ENCODE measurements at regions not wholly inside any gene's neighbourhood (a gene's known extent, or its start where the extent isn't known, plus 50 kb on each side); places are given as distances from the start of the nearest gene placed in this dataset.

GRCh38 chr18:55953326-55953725, 365.3 kb upstream of the TCF4 start:
- no peak for TF ChIP-seq CTCF (IDR thresholded peaks at IDR 0.05)
- TF ChIP-seq POLR2A (IDR thresholded peaks at IDR 0.05) = no peak
